AG08396 (cell line): ENCODE measurements at regions not wholly inside any gene's neighbourhood (a gene's known extent, or its start where the extent isn't known, plus 50 kb on each side); places are given as distances from the start of the nearest gene placed in this dataset.

ENCODE experiments used
- DNase-seq: peaks from one replicate; pipeline ENCODE4 v3.0.0; 2012; ENCODE audit warnings: low spot score, mixed read lengths

- DNase-seq: no peak
These were observed 152.8 kb downstream of the OLFM1 start for GRCh38 chr9:135240222-135240621.

GRCh38 chr9:135240871-135241311, 153.4 kb downstream of the OLFM1 start:
- no peak for DNase-seq

GRCh38 chr9:135241381-135242048, 154.0 kb downstream of the OLFM1 start:
- no peak for DNase-seq

GRCh38 chr9:135242049-135242396, 154.6 kb downstream of the OLFM1 start:
- no peak for DNase-seq

GRCh38 chr9:135242406-135242805, 154.9 kb downstream of the OLFM1 start:
- no peak for DNase-seq

- no peak for DNase-seq
These were observed 156.0 kb downstream of the OLFM1 start for GRCh38 chr9:135243201-135244190.

- no peak for DNase-seq
These were observed 157.1 kb downstream of the OLFM1 start for GRCh38 chr9:135244271-135245221.

GRCh38 chr9:135245482-135246247, 158.2 kb downstream of the OLFM1 start:
- DNase-seq: no peak

GRCh38 chr9:135246248-135247205, 159.1 kb downstream of the OLFM1 start:
- DNase-seq: no peak

GRCh38 chr9:135247227-135247930, 159.9 kb downstream of the OLFM1 start:
- no peak for DNase-seq

- no peak for DNase-seq
These were observed 160.6 kb downstream of the OLFM1 start for GRCh38 chr9:135248111-135248510.

GRCh38 chr9:135248721-135249120, 161.3 kb downstream of the OLFM1 start:
- DNase-seq: no peak

- DNase-seq: no peak
These were observed 161.7 kb downstream of the OLFM1 start for GRCh38 chr9:135249191-135249590.

GRCh38 chr9:135249711-135250110, 162.2 kb downstream of the OLFM1 start:
- DNase-seq: no peak

GRCh38 chr9:135251331-135251761, 163.9 kb downstream of the OLFM1 start:
- DNase-seq: no peak

- DNase-seq: no peak
These were observed 164.7 kb downstream of the OLFM1 start for GRCh38 chr9:135251996-135252760.

GRCh38 chr9:135252980-135253304, 165.5 kb downstream of the OLFM1 start:
- no peak for DNase-seq

- no peak for DNase-seq
These were observed 166.0 kb downstream of the OLFM1 start for GRCh38 chr9:135253305-135254004.
